GM23338 (cell line): ENCODE measurements at regions not wholly inside any gene's neighbourhood (a gene's known extent, or its start where the extent isn't known, plus 50 kb on each side); places are given as distances from the start of the nearest gene placed in this dataset.

Source experiments
- ATAC-seq: fragments of 200-7000 bp; cut with Tn5 transposase; 3 replicates; pipeline ENCODE4 v1.9.1; 2020
- DNase-seq: peaks from one replicate; pipeline ENCODE4 v3.0.0-alpha.2; 2015; ENCODE audit warnings: low spot score
- H2AFZ ChIP-seq: fragments of 200-600 bp; sonication (generic); 2 replicates; pipeline ENCODE4 v1.8.0; 2016; ENCODE audit warnings: antibody characterized with exemption, mild to moderate bottlenecking, moderate library complexity
- H3F3A ChIP-seq: fragments of 200-600 bp; sonication (generic); replicated peaks from 2 replicates; pipeline ENCODE4 v1.8.0; 2017; ENCODE audit warnings: antibody characterized with exemption, mixed run types, low read depth
- H3K27ac ChIP-seq: fragments of 200-600 bp; sonication (generic); 2 replicates; pipeline ENCODE4 v1.6.1; 2016; ENCODE audit warnings: low read depth
- H3K27me3 ChIP-seq: fragments of 200-600 bp; sonication (generic); 2 replicates; pipeline ENCODE4 v1.8.0; 2016; ENCODE audit warnings: mild to moderate bottlenecking, mixed run types, moderate library complexity; ENCODE audit not compliant: insufficient read depth
- H3K36me3 ChIP-seq: fragments of 200-600 bp; sonication (generic); 2 replicates; pipeline ENCODE4 v1.8.0; 2016; ENCODE audit warnings: mild to moderate bottlenecking; ENCODE audit not compliant: insufficient read depth
- H3K4me1 ChIP-seq: fragments of 200-600 bp; sonication (generic); 2 replicates; pipeline ENCODE4 v1.8.0; 2016; ENCODE audit warnings: mild to moderate bottlenecking, moderate library complexity; ENCODE audit not compliant: insufficient read depth
- H3K4me2 ChIP-seq: fragments of 200-600 bp; sonication (generic); 2 replicates; pipeline ENCODE4 v1.7.1; 2017; ENCODE audit warnings: mixed run types
- H3K4me3 ChIP-seq: fragments of 200-600 bp; sonication (generic); 2 replicates; pipeline ENCODE4 v1.6.1; 2016; ENCODE audit warnings: mixed run types
- H3K79me2 ChIP-seq: fragments of 200-600 bp; sonication (generic); replicated peaks from 2 replicates; pipeline ENCODE4 v1.8.0; 2017; ENCODE audit warnings: mild to moderate bottlenecking; ENCODE audit not compliant: insufficient read depth
- H3K9me2 ChIP-seq: fragments of 200-600 bp; sonication (generic); 2 replicates; pipeline ENCODE4 v1.8.0; 2017; ENCODE audit not compliant: insufficient read depth
- H4K20me1 ChIP-seq: fragments of 200-600 bp; sonication (generic); replicated peaks from 2 replicates; pipeline ENCODE4 v1.8.0; 2017; ENCODE audit warnings: mild to moderate bottlenecking; ENCODE audit not compliant: insufficient read depth
- H3K27ac Mint-ChIP-seq: 2 replicates; pipeline ENCODE4 v1.8.0; 2020; ENCODE audit warnings: inconsistent platforms, mild to moderate bottlenecking, moderate library complexity, mixed read lengths
- H3K27me3 Mint-ChIP-seq: 3 replicates; pipeline ENCODE4 v1.8.0; 2022; ENCODE audit warnings: low read depth, mild to moderate bottlenecking, moderate library complexity, mixed read lengths, inconsistent platforms; ENCODE audit not compliant: insufficient read depth, poor library complexity
- H3K36me3 Mint-ChIP-seq: 3 replicates; pipeline ENCODE4 v1.8.0; 2021; ENCODE audit warnings: low read depth, mild to moderate bottlenecking, inconsistent platforms, moderate library complexity, mixed read lengths
- H3K4me1 Mint-ChIP-seq: 3 replicates; pipeline ENCODE4 v1.8.0; 2020; ENCODE audit warnings: mild to moderate bottlenecking, inconsistent platforms, mixed read lengths
- H3K4me3 Mint-ChIP-seq: 3 replicates; pipeline ENCODE4 v1.8.0; 2021; ENCODE audit warnings: moderate library complexity, mild to moderate bottlenecking, inconsistent platforms, mixed read lengths
- H3K9me3 Mint-ChIP-seq: 3 replicates; pipeline ENCODE4 v1.8.0; 2020; ENCODE audit warnings: moderate library complexity, mild to moderate bottlenecking, inconsistent platforms, mixed read lengths
- CREB1 ChIP-seq: fragments of 250-450 bp; sonication (Bioruptor Pico); IDR thresholded peaks from 2 replicates; pipeline ENCODE4 v1.5.0; 2020; ENCODE audit warnings: low read depth, mild to moderate bottlenecking, moderate library complexity
- NANOG ChIP-seq: IDR thresholded peaks from 2 replicates; pipeline ENCODE4 v1.6.1; 2016; ENCODE audit warnings: antibody characterized with exemption, borderline replicate concordance
- POLR2AphosphoS5 ChIP-seq: IDR thresholded peaks from 2 replicates; pipeline ENCODE4 v1.6.1; 2016; ENCODE audit warnings: antibody characterized with exemption, low read depth
- ZNF331 ChIP-seq: fragments of 250-450 bp; sonication (Bioruptor Pico); IDR thresholded peaks from 2 replicates; pipeline ENCODE4 v1.5.0; 2020; ENCODE audit warnings: low read depth, mild to moderate bottlenecking, moderate library complexity
- TF ChIP-seq, protein P1 (sequence below): fragments of 250-450 bp; sonication (Bioruptor Pico); IDR thresholded peaks from 2 replicates; pipeline ENCODE4 v1.5.0; 2020; ENCODE audit warnings: mild to moderate bottlenecking, moderate library complexity
- TF ChIP-seq, protein P2 (sequence below): IDR thresholded peaks from one replicate; pipeline ENCODE4 v1.6.1; 2018; ENCODE audit warnings: antibody characterized with exemption; ENCODE audit not compliant: unreplicated experiment

DNA sequence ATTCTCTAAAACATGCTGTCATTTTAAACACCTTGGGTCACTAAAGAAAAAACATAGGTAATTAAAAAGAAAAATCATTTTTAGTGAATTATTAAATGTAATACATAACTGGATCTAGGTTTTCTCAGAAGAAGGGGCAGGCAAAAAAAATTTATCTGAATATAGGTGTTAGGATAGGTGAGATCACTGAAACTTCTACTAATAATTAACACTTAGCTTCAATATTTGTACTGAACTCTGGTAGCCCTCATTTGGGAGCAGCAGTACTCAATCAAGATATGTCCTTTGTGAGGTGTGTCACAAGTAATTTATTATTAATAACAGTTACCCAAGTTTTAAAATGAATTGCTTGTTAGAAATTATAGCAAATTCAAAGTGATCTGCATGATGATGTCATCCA, 103.6 kb downstream of the ATP23 start:
- no peak overlapping the region for H3K4me3 Mint-ChIP-seq
- H3F3A ChIP-seq: no peaks in the 10 kb centered on the region
- H3K36me3 ChIP-seq: peaks cover 4% of the 10 kb centered on the region; the same call in 1 of the 2 replicates
- H4K20me1 ChIP-seq: no peaks in the 10 kb centered on the region
- no peak overlapping the region for H3K27ac Mint-ChIP-seq
- TF ChIP-seq NANOG: no peak
- TF ChIP-seq CREB1 (CRISPR knock-in tag): no peak
- TF ChIP-seq ZNF331 (CRISPR knock-in tag): no peak
- no peak for TF ChIP-seq POLR2AphosphoS5
- TF ChIP-seq, protein P1, sequence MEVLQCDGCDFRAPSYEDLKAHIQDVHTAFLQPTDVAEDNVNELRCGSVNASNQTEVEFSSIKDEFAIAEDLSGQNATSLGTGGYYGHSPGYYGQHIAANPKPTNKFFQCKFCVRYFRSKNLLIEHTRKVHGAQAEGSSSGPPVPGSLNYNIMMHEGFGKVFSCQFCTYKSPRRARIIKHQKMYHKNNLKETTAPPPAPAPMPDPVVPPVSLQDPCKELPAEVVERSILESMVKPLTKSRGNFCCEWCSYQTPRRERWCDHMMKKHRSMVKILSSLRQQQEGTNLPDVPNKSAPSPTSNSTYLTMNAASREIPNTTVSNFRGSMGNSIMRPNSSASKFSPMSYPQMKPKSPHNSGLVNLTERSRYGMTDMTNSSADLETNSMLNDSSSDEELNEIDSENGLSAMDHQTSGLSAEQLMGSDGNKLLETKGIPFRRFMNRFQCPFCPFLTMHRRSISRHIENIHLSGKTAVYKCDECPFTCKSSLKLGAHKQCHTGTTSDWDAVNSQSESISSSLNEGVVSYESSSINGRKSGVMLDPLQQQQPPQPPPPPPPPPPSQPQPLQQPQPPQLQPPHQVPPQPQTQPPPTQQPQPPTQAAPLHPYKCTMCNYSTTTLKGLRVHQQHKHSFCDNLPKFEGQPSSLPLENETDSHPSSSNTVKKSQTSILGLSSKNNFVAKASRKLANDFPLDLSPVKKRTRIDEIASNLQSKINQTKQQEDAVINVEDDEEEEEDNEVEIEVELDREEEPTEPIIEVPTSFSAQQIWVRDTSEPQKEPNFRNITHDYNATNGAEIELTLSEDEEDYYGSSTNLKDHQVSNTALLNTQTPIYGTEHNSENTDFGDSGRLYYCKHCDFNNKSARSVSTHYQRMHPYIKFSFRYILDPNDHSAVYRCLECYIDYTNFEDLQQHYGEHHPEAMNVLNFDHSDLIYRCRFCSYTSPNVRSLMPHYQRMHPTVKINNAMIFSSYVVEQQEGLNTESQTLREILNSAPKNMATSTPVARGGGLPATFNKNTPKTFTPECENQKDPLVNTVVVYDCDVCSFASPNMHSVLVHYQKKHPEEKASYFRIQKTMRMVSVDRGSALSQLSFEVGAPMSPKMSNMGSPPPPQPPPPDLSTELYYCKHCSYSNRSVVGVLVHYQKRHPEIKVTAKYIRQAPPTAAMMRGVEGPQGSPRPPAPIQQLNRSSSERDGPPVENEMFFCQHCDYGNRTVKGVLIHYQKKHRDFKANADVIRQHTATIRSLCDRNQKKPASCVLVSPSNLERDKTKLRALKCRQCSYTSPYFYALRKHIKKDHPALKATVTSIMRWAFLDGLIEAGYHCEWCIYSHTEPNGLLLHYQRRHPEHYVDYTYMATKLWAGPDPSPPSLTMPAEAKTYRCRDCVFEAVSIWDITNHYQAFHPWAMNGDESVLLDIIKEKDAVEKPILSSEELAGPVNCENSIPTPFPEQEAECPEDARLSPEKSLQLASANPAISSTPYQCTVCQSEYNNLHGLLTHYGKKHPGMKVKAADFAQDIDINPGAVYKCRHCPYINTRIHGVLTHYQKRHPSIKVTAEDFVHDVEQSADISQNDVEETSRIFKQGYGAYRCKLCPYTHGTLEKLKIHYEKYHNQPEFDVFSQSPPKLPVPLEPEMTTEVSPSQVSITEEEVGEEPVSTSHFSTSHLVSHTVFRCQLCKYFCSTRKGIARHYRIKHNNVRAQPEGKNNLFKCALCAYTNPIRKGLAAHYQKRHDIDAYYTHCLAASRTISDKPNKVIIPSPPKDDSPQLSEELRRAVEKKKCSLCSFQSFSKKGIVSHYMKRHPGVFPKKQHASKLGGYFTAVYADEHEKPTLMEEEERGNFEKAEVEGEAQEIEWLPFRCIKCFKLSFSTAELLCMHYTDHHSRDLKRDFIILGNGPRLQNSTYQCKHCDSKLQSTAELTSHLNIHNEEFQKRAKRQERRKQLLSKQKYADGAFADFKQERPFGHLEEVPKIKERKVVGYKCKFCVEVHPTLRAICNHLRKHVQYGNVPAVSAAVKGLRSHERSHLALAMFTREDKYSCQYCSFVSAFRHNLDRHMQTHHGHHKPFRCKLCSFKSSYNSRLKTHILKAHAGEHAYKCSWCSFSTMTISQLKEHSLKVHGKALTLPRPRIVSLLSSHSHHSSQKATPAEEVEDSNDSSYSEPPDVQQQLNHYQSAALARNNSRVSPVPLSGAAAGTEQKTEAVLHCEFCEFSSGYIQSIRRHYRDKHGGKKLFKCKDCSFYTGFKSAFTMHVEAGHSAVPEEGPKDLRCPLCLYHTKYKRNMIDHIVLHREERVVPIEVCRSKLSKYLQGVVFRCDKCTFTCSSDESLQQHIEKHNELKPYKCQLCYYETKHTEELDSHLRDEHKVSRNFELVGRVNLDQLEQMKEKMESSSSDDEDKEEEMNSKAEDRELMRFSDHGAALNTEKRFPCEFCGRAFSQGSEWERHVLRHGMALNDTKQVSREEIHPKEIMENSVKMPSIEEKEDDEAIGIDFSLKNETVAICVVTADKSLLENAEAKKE (CRISPR knock-in tag): no peak
- TF ChIP-seq, protein P2, sequence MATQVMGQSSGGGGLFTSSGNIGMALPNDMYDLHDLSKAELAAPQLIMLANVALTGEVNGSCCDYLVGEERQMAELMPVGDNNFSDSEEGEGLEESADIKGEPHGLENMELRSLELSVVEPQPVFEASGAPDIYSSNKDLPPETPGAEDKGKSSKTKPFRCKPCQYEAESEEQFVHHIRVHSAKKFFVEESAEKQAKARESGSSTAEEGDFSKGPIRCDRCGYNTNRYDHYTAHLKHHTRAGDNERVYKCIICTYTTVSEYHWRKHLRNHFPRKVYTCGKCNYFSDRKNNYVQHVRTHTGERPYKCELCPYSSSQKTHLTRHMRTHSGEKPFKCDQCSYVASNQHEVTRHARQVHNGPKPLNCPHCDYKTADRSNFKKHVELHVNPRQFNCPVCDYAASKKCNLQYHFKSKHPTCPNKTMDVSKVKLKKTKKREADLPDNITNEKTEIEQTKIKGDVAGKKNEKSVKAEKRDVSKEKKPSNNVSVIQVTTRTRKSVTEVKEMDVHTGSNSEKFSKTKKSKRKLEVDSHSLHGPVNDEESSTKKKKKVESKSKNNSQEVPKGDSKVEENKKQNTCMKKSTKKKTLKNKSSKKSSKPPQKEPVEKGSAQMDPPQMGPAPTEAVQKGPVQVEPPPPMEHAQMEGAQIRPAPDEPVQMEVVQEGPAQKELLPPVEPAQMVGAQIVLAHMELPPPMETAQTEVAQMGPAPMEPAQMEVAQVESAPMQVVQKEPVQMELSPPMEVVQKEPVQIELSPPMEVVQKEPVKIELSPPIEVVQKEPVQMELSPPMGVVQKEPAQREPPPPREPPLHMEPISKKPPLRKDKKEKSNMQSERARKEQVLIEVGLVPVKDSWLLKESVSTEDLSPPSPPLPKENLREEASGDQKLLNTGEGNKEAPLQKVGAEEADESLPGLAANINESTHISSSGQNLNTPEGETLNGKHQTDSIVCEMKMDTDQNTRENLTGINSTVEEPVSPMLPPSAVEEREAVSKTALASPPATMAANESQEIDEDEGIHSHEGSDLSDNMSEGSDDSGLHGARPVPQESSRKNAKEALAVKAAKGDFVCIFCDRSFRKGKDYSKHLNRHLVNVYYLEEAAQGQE: no peak
- ATAC-seq (no peak), DNase-seq (no peak)
- 0 out of 3 replicates have a peak, but pooled peaks cover 3% of the 10 kb centered on the region for H3K36me3 Mint-ChIP-seq
- H3K27me3 Mint-ChIP-seq: no peaks in the 10 kb centered on the region
- no peak overlapping the region for H3K27ac ChIP-seq
- no peaks in the 10 kb centered on the region for H3K4me1 ChIP-seq
- no peak overlapping the region for H3K4me3 ChIP-seq
- H3K9me2 ChIP-seq: 0 out of 2 replicates have a peak, but pooled peaks cover 5% of the 10 kb centered on the region
- no peak overlapping the region for H3K4me2 ChIP-seq
- peaks cover 9% of the 10 kb centered on the region for H3K9me3 Mint-ChIP-seq
- no peaks in the 10 kb centered on the region for H3K27me3 ChIP-seq
- no peaks in the 10 kb centered on the region for H3K79me2 ChIP-seq
- no peaks in the 10 kb centered on the region for H3K4me1 Mint-ChIP-seq
- no peak overlapping the region for H2AFZ ChIP-seq
